SK-N-SH treated with all-trans-retinoic acid at 6 μM for 48 hours (cell line): ENCODE measurements at regions not wholly inside any gene's neighbourhood (a gene's known extent, or its start where the extent isn't known, plus 50 kb on each side); places are given as distances from the start of the nearest gene placed in this dataset.

Experiments used
- ATAC-seq: fragments of 200-7000 bp; cut with Tn5 transposase; 3 replicates; pipeline ENCODE4 v1.9.1; 2020; ENCODE audit warnings: mild to moderate bottlenecking, moderate library complexity
- ARNTL ChIP-seq: fragments of 450-650 bp; formaldehyde crosslinking; IDR thresholded peaks from 2 replicates; pipeline ENCODE4 v1.5.0; 2020; ENCODE audit warnings: low read depth, mild to moderate bottlenecking, moderate library complexity, borderline replicate concordance
- BACH2 ChIP-seq: fragments of 250-450 bp; sonication (Bioruptor Pico); IDR thresholded peaks from 2 replicates; pipeline ENCODE4 v1.9.0; 2021; ENCODE audit warnings: mild to moderate bottlenecking, borderline replicate concordance
- CSDC2 ChIP-seq: fragments of 250-450 bp; sonication (Bioruptor Pico); IDR thresholded peaks from 2 replicates; pipeline ENCODE4 v1.5.0; 2020; ENCODE audit warnings: mild to moderate bottlenecking, moderate library complexity
- ESRRG ChIP-seq: fragments of 250-450 bp; sonication (Bioruptor Pico); IDR thresholded peaks from 2 replicates; pipeline ENCODE4 v1.6.1; 2021; ENCODE audit warnings: mild to moderate bottlenecking
- ISL1 ChIP-seq: fragments of 250-450 bp; sonication (Bioruptor Pico); IDR thresholded peaks from 2 replicates; pipeline ENCODE4 v2.1.2; 2022; ENCODE audit warnings: mild to moderate bottlenecking, moderate library complexity
- OSR1 ChIP-seq: fragments of 250-450 bp; sonication (Bioruptor Pico); IDR thresholded peaks from 2 replicates; pipeline ENCODE4 v1.8.0; 2022; ENCODE audit warnings: moderate library complexity, mild to moderate bottlenecking, inconsistent platforms
- PPARA ChIP-seq: fragments of 250-450 bp; sonication (Bioruptor Pico); IDR thresholded peaks from 2 replicates; pipeline ENCODE4 v1.5.0; 2020; ENCODE audit warnings: mild to moderate bottlenecking, borderline replicate concordance
- SNAI2 ChIP-seq: fragments of 250-450 bp; sonication (Bioruptor Pico); IDR thresholded peaks from 2 replicates; pipeline ENCODE4 v1.5.0; 2020; ENCODE audit warnings: mild to moderate bottlenecking, moderate library complexity
- TCF4 ChIP-seq: fragments of 250-450 bp; sonication (Bioruptor Pico); IDR thresholded peaks from 2 replicates; pipeline ENCODE4 v1.8.0; 2021; ENCODE audit warnings: mild to moderate bottlenecking, moderate library complexity, borderline replicate concordance
- TOX ChIP-seq: fragments of 250-450 bp; sonication (Bioruptor Pico); IDR thresholded peaks from 2 replicates; pipeline ENCODE4 v1.8.0; 2021; ENCODE audit warnings: mild to moderate bottlenecking, moderate library complexity, borderline replicate concordance
- ZNF565 ChIP-seq: fragments of 450-650 bp; formaldehyde crosslinking; conservative IDR thresholded peaks from 2 replicates; pipeline ENCODE4 v1.5.0; 2020; ENCODE audit warnings: low read depth, mild to moderate bottlenecking, moderate library complexity
- ZNF70 ChIP-seq: fragments of 450-650 bp; formaldehyde crosslinking; IDR thresholded peaks from 2 replicates; pipeline ENCODE4 v1.5.0; 2020; ENCODE audit warnings: mild to moderate bottlenecking, moderate library complexity
- ZNF8 ChIP-seq: fragments of 450-650 bp; formaldehyde crosslinking; IDR thresholded peaks from 2 replicates; pipeline ENCODE4 v1.5.0; 2020; ENCODE audit warnings: mild to moderate bottlenecking, moderate library complexity
- TF ChIP-seq, protein P1 (sequence below): fragments of 250-450 bp; sonication (Bioruptor Pico); IDR thresholded peaks from 2 replicates; pipeline ENCODE4 v1.8.0; 2021; ENCODE audit warnings: low read depth, mild to moderate bottlenecking, moderate library complexity, borderline replicate concordance
- TF ChIP-seq, protein P2 (sequence below): fragments of 250-450 bp; sonication (Bioruptor Pico); IDR thresholded peaks from 2 replicates; pipeline ENCODE4 v1.5.1; 2020; ENCODE audit warnings: low read depth, mild to moderate bottlenecking, moderate library complexity
- TF ChIP-seq, protein P3 (sequence below): fragments of 250-450 bp; sonication (Bioruptor Pico); IDR thresholded peaks from 2 replicates; pipeline ENCODE4 v1.8.0; 2020; ENCODE audit warnings: mild to moderate bottlenecking, moderate library complexity, borderline replicate concordance
- TF ChIP-seq, protein P4 (sequence below): fragments of 250-450 bp; sonication (Bioruptor Pico); IDR thresholded peaks from 2 replicates; pipeline ENCODE4 v1.5.0; 2020; ENCODE audit warnings: mild to moderate bottlenecking, moderate library complexity
- TF ChIP-seq, protein P5 (sequence below): fragments of 250-450 bp; sonication (Bioruptor Pico); IDR thresholded peaks from 2 replicates; pipeline ENCODE4 v1.5.1; 2021; ENCODE audit warnings: mild to moderate bottlenecking, moderate library complexity

DNA sequence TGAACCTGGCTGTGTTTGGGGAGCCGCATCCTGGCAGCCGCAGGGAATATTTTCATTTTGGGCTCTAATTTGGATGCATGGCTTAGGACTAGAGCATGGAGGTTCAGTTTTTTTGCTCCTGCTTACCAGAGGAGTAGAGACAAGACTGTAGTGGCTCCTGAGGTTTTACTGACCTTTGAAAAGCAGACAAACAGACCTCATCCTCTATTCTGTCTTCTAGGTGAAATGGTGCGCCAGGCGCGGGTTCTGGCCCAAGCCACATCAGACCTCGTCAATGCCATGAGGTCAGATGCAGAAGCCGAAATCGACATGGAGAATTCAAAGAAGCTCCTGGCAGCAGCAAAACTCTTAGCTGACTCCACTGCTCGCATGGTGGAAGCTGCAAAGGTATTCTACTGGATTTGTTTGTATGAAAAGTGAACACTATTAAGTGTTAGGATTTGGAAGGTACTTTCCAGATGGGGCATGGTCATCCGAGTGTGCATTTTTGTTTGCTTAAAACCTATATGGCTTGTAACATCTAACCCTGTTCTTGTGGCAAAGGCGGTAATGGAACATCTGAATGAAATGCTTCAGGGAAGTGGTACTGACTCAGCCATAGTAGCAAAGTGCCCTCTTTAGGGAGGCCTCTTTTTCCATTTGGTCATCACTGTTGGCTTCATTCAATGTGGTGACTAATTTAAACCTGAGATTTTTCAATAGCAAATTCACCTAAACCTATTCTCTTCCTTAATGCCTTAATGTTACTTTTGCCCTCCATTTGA, 330.7 kb upstream of the TPM1 start:
- no peak for ATAC-seq
- TF ChIP-seq ARNTL (CRISPR knock-in tag) (no peak), ISL1 (no peak), CSDC2 (CRISPR knock-in tag) (no peak), PPARA (no peak), ZNF8 (CRISPR knock-in tag) (no peak), ZNF565 (CRISPR knock-in tag) (no peak), SNAI2 (no peak), TCF4 (no peak), TOX (CRISPR knock-in tag) (no peak)
- TF ChIP-seq, protein P1, sequence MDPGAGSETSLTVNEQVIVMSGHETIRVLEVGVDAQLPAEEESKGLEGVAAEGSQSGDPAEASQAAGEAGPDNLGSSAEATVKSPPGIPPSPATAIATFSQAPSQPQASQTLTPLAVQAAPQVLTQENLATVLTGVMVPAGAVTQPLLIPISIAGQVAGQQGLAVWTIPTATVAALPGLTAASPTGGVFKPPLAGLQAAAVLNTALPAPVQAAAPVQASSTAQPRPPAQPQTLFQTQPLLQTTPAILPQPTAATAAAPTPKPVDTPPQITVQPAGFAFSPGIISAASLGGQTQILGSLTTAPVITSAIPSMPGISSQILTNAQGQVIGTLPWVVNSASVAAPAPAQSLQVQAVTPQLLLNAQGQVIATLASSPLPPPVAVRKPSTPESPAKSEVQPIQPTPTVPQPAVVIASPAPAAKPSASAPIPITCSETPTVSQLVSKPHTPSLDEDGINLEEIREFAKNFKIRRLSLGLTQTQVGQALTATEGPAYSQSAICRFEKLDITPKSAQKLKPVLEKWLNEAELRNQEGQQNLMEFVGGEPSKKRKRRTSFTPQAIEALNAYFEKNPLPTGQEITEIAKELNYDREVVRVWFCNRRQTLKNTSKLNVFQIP, result no peak
- TF ChIP-seq, protein P2, sequence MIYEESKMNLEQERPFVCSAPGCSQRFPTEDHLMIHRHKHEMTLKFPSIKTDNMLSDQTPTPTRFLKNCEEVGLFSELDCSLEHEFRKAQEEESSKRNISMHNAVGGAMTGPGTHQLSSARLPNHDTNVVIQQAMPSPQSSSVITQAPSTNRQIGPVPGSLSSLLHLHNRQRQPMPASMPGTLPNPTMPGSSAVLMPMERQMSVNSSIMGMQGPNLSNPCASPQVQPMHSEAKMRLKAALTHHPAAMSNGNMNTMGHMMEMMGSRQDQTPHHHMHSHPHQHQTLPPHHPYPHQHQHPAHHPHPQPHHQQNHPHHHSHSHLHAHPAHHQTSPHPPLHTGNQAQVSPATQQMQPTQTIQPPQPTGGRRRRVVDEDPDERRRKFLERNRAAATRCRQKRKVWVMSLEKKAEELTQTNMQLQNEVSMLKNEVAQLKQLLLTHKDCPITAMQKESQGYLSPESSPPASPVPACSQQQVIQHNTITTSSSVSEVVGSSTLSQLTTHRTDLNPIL (CRISPR knock-in tag), result no peak
- TF ChIP-seq, protein P3, sequence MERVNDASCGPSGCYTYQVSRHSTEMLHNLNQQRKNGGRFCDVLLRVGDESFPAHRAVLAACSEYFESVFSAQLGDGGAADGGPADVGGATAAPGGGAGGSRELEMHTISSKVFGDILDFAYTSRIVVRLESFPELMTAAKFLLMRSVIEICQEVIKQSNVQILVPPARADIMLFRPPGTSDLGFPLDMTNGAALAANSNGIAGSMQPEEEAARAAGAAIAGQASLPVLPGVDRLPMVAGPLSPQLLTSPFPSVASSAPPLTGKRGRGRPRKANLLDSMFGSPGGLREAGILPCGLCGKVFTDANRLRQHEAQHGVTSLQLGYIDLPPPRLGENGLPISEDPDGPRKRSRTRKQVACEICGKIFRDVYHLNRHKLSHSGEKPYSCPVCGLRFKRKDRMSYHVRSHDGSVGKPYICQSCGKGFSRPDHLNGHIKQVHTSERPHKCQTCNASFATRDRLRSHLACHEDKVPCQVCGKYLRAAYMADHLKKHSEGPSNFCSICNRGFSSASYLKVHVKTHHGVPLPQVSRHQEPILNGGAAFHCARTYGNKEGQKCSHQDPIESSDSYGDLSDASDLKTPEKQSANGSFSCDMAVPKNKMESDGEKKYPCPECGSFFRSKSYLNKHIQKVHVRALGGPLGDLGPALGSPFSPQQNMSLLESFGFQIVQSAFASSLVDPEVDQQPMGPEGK (CRISPR knock-in tag), result no peak

DNA sequence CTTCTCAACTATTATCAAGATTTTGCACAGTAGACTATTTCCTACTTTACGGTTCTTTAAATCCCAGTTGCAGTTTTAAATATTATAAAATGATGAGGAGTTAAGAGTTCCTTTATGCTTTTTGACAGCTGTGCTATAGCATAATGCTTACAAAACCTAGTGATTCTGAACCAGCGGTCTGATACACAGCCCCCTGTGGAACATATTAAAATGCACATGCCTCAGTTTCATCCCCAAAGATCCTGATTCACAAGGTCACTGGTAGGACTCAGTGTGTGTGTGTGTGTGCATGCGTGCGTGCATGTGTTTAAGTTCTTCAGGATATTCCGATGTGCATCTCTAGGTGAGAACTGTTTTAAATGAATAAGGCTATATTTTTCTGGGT, 330.1 kb upstream of the TPM1 start:
- TF ChIP-seq BACH2 (CRISPR knock-in tag) (no peak), ESRRG (CRISPR knock-in tag) (no peak), CSDC2 (CRISPR knock-in tag) (no peak), ZNF70 (no peak), OSR1 (no peak), ARNTL (CRISPR knock-in tag) (no peak), TCF4 (no peak), ISL1 (no peak)
- TF ChIP-seq, protein P2 (CRISPR knock-in tag), result no peak
- TF ChIP-seq, protein P4, sequence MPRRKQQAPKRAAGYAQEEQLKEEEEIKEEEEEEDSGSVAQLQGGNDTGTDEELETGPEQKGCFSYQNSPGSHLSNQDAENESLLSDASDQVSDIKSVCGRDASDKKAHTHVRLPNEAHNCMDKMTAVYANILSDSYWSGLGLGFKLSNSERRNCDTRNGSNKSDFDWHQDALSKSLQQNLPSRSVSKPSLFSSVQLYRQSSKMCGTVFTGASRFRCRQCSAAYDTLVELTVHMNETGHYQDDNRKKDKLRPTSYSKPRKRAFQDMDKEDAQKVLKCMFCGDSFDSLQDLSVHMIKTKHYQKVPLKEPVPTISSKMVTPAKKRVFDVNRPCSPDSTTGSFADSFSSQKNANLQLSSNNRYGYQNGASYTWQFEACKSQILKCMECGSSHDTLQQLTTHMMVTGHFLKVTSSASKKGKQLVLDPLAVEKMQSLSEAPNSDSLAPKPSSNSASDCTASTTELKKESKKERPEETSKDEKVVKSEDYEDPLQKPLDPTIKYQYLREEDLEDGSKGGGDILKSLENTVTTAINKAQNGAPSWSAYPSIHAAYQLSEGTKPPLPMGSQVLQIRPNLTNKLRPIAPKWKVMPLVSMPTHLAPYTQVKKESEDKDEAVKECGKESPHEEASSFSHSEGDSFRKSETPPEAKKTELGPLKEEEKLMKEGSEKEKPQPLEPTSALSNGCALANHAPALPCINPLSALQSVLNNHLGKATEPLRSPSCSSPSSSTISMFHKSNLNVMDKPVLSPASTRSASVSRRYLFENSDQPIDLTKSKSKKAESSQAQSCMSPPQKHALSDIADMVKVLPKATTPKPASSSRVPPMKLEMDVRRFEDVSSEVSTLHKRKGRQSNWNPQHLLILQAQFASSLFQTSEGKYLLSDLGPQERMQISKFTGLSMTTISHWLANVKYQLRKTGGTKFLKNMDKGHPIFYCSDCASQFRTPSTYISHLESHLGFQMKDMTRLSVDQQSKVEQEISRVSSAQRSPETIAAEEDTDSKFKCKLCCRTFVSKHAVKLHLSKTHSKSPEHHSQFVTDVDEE (CRISPR knock-in tag), result no peak
- TF ChIP-seq, protein P1, result no peak
- TF ChIP-seq, protein P5, sequence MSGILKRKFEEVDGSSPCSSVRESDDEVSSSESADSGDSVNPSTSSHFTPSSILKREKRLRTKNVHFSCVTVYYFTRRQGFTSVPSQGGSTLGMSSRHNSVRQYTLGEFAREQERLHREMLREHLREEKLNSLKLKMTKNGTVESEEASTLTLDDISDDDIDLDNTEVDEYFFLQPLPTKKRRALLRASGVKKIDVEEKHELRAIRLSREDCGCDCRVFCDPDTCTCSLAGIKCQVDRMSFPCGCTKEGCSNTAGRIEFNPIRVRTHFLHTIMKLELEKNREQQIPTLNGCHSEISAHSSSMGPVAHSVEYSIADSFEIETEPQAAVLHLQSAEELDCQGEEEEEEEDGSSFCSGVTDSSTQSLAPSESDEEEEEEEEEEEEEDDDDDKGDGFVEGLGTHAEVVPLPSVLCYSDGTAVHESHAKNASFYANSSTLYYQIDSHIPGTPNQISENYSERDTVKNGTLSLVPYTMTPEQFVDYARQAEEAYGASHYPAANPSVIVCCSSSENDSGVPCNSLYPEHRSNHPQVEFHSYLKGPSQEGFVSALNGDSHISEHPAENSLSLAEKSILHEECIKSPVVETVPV (CRISPR knock-in tag), result no peak
- no peak for ATAC-seq
